Loucy (cell line): ENCODE measurements at regions not wholly inside any gene's neighbourhood (a gene's known extent, or its start where the extent isn't known, plus 50 kb on each side); places are given as distances from the start of the nearest gene placed in this dataset.

Experiments
- H2AFZ ChIP-seq: fragments of 200-600 bp; sonication (generic); 2 replicates; pipeline ENCODE4 v1.6.0; 2016; ENCODE audit warnings: antibody characterized with exemption, mild to moderate bottlenecking, low read length, moderate library complexity
- H3F3A ChIP-seq: fragments of 200-600 bp; 2 replicates; pipeline ENCODE4 v1.6.0; 2016; ENCODE audit warnings: antibody characterized with exemption, low read depth, mild to moderate bottlenecking
- H3K27me3 ChIP-seq: fragments of 200-600 bp; sonication (generic); 2 replicates; pipeline ENCODE4 v1.6.1; 2014; ENCODE audit warnings: low read length, mild to moderate bottlenecking; ENCODE audit not compliant: insufficient read depth, poor library complexity, severe bottlenecking
- H3K36me3 ChIP-seq: fragments of 200-600 bp; sonication (generic); 2 replicates; pipeline ENCODE4 v1.6.1; 2016; ENCODE audit warnings: low read length; ENCODE audit not compliant: insufficient read depth
- H3K4me1 ChIP-seq: fragments of 200-600 bp; sonication (generic); 2 replicates; pipeline ENCODE4 v1.5.1; 2014; ENCODE audit warnings: low read length, mild to moderate bottlenecking; ENCODE audit not compliant: insufficient read depth, poor library complexity, severe bottlenecking
- H3K4me2 ChIP-seq: fragments of 200-600 bp; sonication (generic); 2 replicates; pipeline ENCODE4 v1.6.0; 2014; ENCODE audit warnings: antibody characterized with exemption, low read length, low read depth, mild to moderate bottlenecking; ENCODE audit not compliant: poor library complexity, severe bottlenecking
- H3K4me3 ChIP-seq: fragments of 200-600 bp; sonication (generic); 2 replicates; pipeline ENCODE4 v1.5.1; 2014; ENCODE audit warnings: low read length, mild to moderate bottlenecking, mixed read lengths; ENCODE audit not compliant: poor library complexity, severe bottlenecking
- H3K79me2 ChIP-seq: fragments of 200-600 bp; sonication (generic); 2 replicates; pipeline ENCODE4 v1.6.1; 2014; ENCODE audit warnings: low read length; ENCODE audit not compliant: insufficient read depth
- H3K9ac ChIP-seq: fragments of 200-600 bp; sonication (generic); 2 replicates; pipeline ENCODE4 v1.6.0; 2014; ENCODE audit warnings: mild to moderate bottlenecking, low read depth, low read length, moderate library complexity; ENCODE audit not compliant: poor library complexity, severe bottlenecking
- H3K9me2 ChIP-seq: fragments of 200-600 bp; sonication (generic); replicated peaks from 2 replicates; pipeline ENCODE4 v1.6.1; 2016; ENCODE audit warnings: low read depth, low read length, mixed read lengths
- H3K9me3 ChIP-seq: fragments of 200-600 bp; sonication (generic); 2 replicates; pipeline ENCODE4 v1.6.1; 2014; ENCODE audit warnings: mild to moderate bottlenecking, antibody characterized with exemption, low read length, low read depth; ENCODE audit not compliant: insufficient read depth
- H4K20me1 ChIP-seq: fragments of 200-600 bp; sonication (generic); 2 replicates; pipeline ENCODE4 v1.6.0; 2014; ENCODE audit warnings: antibody characterized with exemption, low read length, mild to moderate bottlenecking; ENCODE audit not compliant: insufficient read depth, poor library complexity, severe bottlenecking
- EZH2phosphoT487 ChIP-seq: fragments of 200-600 bp; IDR thresholded peaks from 2 replicates; pipeline ENCODE4 v1.6.1; 2018; ENCODE audit warnings: antibody characterized with exemption, mild to moderate bottlenecking, moderate library complexity, borderline replicate concordance
- TF ChIP-seq, protein P1 (sequence below): fragments of 200-600 bp; sonication (generic); conservative IDR thresholded peaks from 2 replicates; pipeline ENCODE4 v1.5.1; 2014; ENCODE audit warnings: mild to moderate bottlenecking, antibody characterized with exemption, low read length

DNA sequence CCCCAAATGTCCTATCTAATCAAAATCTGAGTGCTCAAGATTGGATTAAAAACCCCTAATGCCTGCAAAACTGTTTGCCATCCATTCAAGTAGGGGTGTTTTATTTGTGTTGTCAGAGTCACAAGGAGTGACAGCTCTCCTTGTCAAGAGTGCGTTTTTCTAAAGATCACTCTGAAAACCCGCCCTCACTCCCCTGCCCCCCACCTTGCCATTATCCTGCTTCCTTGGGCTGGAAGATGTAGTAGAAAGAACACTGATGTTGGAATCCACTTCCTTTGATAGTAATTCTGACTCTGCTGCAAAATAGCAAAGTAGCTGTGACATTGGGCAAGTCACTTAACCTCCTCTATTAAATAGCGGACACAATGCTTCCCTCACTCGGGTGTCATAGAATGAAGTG, 155.6 kb downstream of the TSN start:
- no peaks in the 10 kb centered on the region for H3F3A ChIP-seq
- H3K4me2 ChIP-seq = no peak overlapping the region
- no peaks in the 10 kb centered on the region for H3K79me2 ChIP-seq
- no peaks in the 10 kb centered on the region for H4K20me1 ChIP-seq
- TF ChIP-seq, protein P1, sequence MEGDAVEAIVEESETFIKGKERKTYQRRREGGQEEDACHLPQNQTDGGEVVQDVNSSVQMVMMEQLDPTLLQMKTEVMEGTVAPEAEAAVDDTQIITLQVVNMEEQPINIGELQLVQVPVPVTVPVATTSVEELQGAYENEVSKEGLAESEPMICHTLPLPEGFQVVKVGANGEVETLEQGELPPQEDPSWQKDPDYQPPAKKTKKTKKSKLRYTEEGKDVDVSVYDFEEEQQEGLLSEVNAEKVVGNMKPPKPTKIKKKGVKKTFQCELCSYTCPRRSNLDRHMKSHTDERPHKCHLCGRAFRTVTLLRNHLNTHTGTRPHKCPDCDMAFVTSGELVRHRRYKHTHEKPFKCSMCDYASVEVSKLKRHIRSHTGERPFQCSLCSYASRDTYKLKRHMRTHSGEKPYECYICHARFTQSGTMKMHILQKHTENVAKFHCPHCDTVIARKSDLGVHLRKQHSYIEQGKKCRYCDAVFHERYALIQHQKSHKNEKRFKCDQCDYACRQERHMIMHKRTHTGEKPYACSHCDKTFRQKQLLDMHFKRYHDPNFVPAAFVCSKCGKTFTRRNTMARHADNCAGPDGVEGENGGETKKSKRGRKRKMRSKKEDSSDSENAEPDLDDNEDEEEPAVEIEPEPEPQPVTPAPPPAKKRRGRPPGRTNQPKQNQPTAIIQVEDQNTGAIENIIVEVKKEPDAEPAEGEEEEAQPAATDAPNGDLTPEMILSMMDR = no peak
- no peak for TF ChIP-seq EZH2phosphoT487
- H3K4me1 ChIP-seq = no peaks in the 10 kb centered on the region
- H3K9me3 ChIP-seq = no peaks in the 10 kb centered on the region
- no peak overlapping the region for H3K9ac ChIP-seq
- H3K36me3 ChIP-seq = no peaks in the 10 kb centered on the region
- no peak overlapping the region for H2AFZ ChIP-seq
- no peaks in the 10 kb centered on the region for H3K9me2 ChIP-seq
- no peaks in the 10 kb centered on the region for H3K27me3 ChIP-seq
- H3K4me3 ChIP-seq = no peak overlapping the region

DNA sequence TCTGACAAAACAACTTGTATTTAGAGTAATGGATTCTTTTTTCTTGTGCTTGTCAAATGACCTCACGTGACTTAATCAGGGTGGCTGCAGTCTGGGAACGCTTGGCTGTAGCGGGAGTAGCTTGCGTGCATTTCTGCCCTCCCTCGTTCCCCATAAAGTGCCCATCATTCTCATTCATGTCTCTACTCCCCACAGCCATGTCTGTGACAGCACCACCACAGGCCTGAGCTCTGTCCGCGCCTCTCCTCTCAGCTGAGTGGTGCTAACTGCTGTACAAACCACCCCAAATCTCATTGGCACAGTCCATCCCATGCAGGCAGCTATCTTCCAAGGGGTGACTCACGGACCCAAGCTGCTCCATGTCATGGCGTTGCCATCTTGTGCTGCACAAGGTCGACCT, 161.7 kb downstream of the TSN start:
- Histone ChIP-seq H3K9ac (no peak overlapping the region), H3K4me3 (no peak overlapping the region), H3K36me3 (no peaks in the 10 kb centered on the region), H3F3A (no peaks in the 10 kb centered on the region), H3K27me3 (no peaks in the 10 kb centered on the region), H3K9me3 (no peaks in the 10 kb centered on the region), H3K4me2 (no peak overlapping the region), H3K79me2 (no peaks in the 10 kb centered on the region), H3K9me2 (no peaks in the 10 kb centered on the region), H4K20me1 (no peaks in the 10 kb centered on the region), H3K4me1 (no peaks in the 10 kb centered on the region), H2AFZ (no peak overlapping the region)
- TF ChIP-seq EZH2phosphoT487 = no peak
- TF ChIP-seq, protein P1 = no peak

DNA sequence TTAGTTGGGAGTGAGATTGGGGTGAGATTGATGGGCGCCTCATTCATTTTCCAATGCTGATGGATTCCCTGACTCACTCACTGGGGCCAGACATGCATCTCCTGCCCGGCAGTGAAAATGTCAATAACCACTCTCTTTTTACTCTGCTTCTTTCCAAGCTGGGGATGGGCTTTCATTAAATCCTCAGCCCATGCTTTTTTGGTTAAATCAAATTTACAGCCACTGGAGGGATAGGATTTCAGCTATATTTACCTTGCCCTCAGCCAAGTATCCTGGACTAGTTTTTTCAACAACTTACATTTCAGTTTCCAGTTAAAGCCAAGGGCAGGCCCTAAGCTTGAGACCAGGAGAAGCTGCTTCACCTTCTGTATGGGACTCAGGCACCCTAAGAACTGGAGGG, 162.8 kb downstream of the TSN start:
- no peak overlapping the region for H3K4me3 ChIP-seq

More for the DNA sequence above, 162.8 kb downstream of the TSN start:
- no peaks in the 10 kb centered on the region for H3K27me3 ChIP-seq
- no peaks in the 10 kb centered on the region for H3K36me3 ChIP-seq
- no peaks in the 10 kb centered on the region for H3K4me1 ChIP-seq
- no peaks in the 10 kb centered on the region for H4K20me1 ChIP-seq
- TF ChIP-seq, protein P1 = no peak
- no peak for TF ChIP-seq EZH2phosphoT487
- no peak overlapping the region for H3K4me2 ChIP-seq
- no peaks in the 10 kb centered on the region for H3K9me3 ChIP-seq
- H3F3A ChIP-seq = no peaks in the 10 kb centered on the region
- H3K9ac ChIP-seq = no peak overlapping the region
- no peaks in the 10 kb centered on the region for H3K9me2 ChIP-seq
- no peaks in the 10 kb centered on the region for H3K79me2 ChIP-seq
- no peak overlapping the region for H2AFZ ChIP-seq
